K562 (cell line): ENCODE measurements at regions not wholly inside any gene's neighbourhood (a gene's known extent, or its start where the extent isn't known, plus 50 kb on each side); places are given as distances from the start of the nearest gene placed in this dataset.

Source experiments
- SPI1 ChIP-seq: IDR thresholded peaks from 2 replicates; pipeline ENCODE4 v1.6.1; 2011; ENCODE audit warnings: low read depth, low read length, control low read depth, borderline replicate concordance
- TRIM28 ChIP-seq: fragments of 450-650 bp; IDR thresholded peaks from 2 replicates; pipeline ENCODE4 v1.6.1; 2017
- ZNF282 ChIP-seq: sonication (generic); formaldehyde crosslinking; IDR thresholded peaks from 2 replicates; pipeline ENCODE4 v1.8.1; 2023; ENCODE audit warnings: missing genetic modification reagents

GRCh38 chr18:45493830-45494229, 121.4 kb upstream of the SLC14A2 start:
- no peak for TF ChIP-seq ZNF282
- no peak for TF ChIP-seq TRIM28
- no peak for TF ChIP-seq SPI1
